Colonic mucosa (tissue), 4 donors: ENCODE measurements at regions not wholly inside any gene's neighbourhood (a gene's known extent, or its start where the extent isn't known, plus 50 kb on each side); places are given as distances from the start of the nearest gene placed in this dataset.

ENCODE experiments used
- DNase-seq: peaks from one replicate; pipeline ENCODE4 v3.0.0-alpha.2; 2020
- H3K27ac ChIP-seq: fragments of 200-600 bp; one replicate; pipeline ENCODE4 v1.8.0; 2021
- H3K27me3 ChIP-seq: fragments of 200-600 bp; one replicate; pipeline ENCODE4 v1.8.0; 2021
- H3K36me3 ChIP-seq: fragments of 200-600 bp; one replicate; pipeline ENCODE4 v1.8.0; 2021
- H3K4me1 ChIP-seq: fragments of 200-600 bp; one replicate; pipeline ENCODE4 v1.8.0; 2021; ENCODE audit warnings: mild to moderate bottlenecking
- H3K4me3 ChIP-seq: fragments of 200-600 bp; one replicate; pipeline ENCODE4 v1.8.0; 2021
- H3K9ac ChIP-seq, 2 donors: one replicate each; pipeline ENCODE4 v1.7.0; 2013; ENCODE audit warnings: control low read depth in 2 of 2, low read depth in 2 of 2, low read length in 2 of 2
- H3K9me3 ChIP-seq: fragments of 200-600 bp; one replicate; pipeline ENCODE4 v1.8.0; 2021
- intact Hi-C: fragments of 100-400 bp; cut with DNase I; formaldehyde crosslinking; loops from one replicate; pipeline ENCODE4 v1.14.1; 2022
- TF ChIP-seq, protein P1 (sequence below): fragments of 200-600 bp; IDR thresholded peaks from one replicate; pipeline ENCODE4 v1.8.0; 2022; ENCODE audit warnings: antibody characterized with exemption, mild to moderate bottlenecking
- donor health status: healthy.
- donor health status: DM: no; HTN: no; CAD: no.
- donor health status: DM: no; HTN: no; CAD: no.

DNA sequence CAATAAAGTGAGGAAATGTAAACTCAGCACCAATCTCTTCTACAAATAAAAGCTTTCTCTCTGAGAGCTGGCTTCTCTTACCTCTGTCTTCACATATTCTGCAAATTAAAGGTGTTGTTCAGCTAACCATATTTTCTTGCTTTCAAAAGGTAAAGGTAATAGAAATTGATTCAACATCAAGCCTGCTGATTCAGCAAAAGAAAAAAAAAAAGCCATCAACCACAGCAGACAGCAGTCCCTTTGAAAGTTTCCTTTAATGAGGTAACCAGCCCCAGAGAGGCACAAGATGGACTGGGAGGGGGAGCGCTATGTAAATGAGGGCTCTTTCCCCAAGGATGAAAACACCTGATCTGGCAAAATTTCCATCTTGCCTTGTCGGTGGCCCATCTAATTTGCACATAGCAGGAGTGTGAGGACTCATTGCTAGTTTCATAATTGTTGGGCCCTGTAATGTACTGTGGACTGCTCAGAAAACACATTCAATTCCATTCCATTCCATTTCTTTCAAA is 154.9 kb upstream of the SOX11 start:
- no peaks in the 10 kb centered on the region for H3K9me3 ChIP-seq
- no peaks in the 10 kb centered on the region for H3K4me1 ChIP-seq
- no peaks in the 10 kb centered on the region for H3K36me3 ChIP-seq
- TF ChIP-seq, protein P1, sequence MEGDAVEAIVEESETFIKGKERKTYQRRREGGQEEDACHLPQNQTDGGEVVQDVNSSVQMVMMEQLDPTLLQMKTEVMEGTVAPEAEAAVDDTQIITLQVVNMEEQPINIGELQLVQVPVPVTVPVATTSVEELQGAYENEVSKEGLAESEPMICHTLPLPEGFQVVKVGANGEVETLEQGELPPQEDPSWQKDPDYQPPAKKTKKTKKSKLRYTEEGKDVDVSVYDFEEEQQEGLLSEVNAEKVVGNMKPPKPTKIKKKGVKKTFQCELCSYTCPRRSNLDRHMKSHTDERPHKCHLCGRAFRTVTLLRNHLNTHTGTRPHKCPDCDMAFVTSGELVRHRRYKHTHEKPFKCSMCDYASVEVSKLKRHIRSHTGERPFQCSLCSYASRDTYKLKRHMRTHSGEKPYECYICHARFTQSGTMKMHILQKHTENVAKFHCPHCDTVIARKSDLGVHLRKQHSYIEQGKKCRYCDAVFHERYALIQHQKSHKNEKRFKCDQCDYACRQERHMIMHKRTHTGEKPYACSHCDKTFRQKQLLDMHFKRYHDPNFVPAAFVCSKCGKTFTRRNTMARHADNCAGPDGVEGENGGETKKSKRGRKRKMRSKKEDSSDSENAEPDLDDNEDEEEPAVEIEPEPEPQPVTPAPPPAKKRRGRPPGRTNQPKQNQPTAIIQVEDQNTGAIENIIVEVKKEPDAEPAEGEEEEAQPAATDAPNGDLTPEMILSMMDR: no peak
- no peaks in the 10 kb centered on the region for H3K27me3 ChIP-seq
- no peak overlapping the region for H3K27ac ChIP-seq
- intact Hi-C loops: no loop called here
- no peak overlapping the region for H3K9ac ChIP-seq
- H3K4me3 ChIP-seq: no peak overlapping the region
- DNase-seq: no peak

DNA sequence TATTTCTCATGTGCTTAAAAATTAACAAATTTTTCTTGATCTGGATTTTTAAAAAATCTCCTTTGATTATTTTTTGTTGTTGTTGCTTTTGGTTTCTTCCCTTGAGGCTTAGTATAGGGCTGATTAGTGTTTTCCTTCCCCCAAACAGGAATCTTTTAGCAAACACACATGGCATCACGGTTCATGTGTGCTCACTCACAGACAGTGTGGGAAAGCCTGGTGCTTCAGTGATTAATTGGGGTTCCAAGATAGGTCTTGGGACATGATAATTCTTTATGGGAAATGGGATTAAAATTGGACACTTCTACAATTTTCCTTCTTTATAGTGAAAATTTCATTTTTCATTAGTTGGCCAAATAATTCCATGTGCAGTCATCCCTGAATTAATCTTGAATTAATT is 153.9 kb upstream of the SOX11 start:
- intact Hi-C loops: no loop called here
- no peak for DNase-seq
- no peak overlapping the region for H3K4me3 ChIP-seq
- no peaks in the 10 kb centered on the region for H3K36me3 ChIP-seq
- H3K27ac ChIP-seq: no peak overlapping the region
- H3K4me1 ChIP-seq: no peaks in the 10 kb centered on the region
- no peak overlapping the region for H3K9ac ChIP-seq
- TF ChIP-seq, protein P1: no peak
- no peaks in the 10 kb centered on the region for H3K27me3 ChIP-seq
- no peaks in the 10 kb centered on the region for H3K9me3 ChIP-seq

DNA sequence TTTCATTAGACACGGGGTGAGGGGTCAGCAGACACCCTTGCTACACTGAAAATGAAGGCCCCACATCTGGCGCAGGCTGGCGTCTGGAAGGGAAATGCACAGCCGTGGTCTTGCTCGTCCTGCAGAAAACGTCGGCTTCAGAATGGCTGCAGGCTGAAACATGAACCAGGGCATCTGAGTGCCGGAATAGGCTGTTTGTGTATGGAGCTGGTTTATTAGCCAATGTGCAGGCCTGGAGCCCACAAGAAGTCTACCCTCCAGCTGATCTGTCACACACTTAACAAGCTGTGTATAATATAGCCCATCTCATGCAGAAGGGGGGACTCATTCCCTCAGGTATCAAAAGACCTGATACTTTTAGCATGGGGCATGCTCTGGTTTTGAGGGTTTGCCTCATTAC is 153.4 kb upstream of the SOX11 start:
- DNase-seq: no peak
- TF ChIP-seq, protein P1: no peak
- H3K27ac ChIP-seq: no peak overlapping the region

DNA sequence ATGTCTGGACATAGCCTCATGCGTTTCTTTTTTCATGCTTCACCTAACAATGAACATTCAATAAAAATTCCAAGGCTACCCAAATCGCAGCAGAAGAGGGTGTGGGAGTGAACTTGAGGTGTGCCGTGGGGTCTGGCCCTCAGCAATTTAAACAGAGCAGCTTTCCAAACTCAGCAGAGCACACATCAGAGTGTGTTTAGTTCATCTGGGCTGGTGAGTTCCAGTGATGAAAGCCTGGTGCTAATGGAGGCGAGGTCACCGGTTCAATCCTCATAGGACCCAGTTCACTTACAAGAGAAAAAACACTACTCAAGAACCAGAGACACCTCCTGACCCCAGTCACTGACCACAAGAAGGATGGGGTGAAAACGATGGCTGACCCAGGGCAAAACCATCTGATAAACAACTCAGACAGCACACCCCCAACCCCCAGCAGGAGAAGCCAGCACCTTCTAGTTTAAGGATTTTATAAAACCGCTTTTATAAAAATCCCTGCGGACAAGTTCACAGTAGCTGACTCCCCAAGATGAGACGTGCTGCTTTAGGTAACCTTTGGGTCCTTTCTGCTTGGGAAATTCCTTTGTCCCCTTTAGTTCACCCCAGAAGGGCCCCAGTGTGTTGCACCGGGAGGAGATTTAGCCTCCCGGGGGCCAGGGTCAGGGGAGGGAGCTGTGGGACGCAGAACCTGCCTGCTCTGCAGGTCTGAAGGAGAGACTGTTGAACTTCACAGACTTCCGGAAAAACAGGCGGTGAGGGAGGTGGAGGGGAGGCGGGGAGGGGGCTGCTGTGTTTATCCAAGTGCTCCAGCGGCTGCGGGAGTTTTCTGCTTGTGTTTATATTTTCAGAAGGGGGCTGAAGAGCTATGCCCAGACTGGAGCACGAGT is 152.7 kb upstream of the SOX11 start:
- Histone ChIP-seq H3K27me3 (no peaks in the 10 kb centered on the region), H3K9me3 (no peaks in the 10 kb centered on the region), H3K4me1 (no peaks in the 10 kb centered on the region), H3K4me3 (no peak overlapping the region), H3K27ac (no peak overlapping the region), H3K36me3 (no peaks in the 10 kb centered on the region), H3K9ac (no peak overlapping the region)
- TF ChIP-seq, protein P1: no peak
- DNase-seq: no peak
- intact Hi-C loops: no loop called here

More for the DNA sequence above, 153.4 kb upstream of the SOX11 start:
- intact Hi-C loops: no loop called here
- Histone ChIP-seq H3K4me3 (no peak overlapping the region), H3K9ac (no peak overlapping the region), H3K27me3 (no peaks in the 10 kb centered on the region), H3K36me3 (no peaks in the 10 kb centered on the region), H3K9me3 (no peaks in the 10 kb centered on the region), H3K4me1 (no peaks in the 10 kb centered on the region)

DNA sequence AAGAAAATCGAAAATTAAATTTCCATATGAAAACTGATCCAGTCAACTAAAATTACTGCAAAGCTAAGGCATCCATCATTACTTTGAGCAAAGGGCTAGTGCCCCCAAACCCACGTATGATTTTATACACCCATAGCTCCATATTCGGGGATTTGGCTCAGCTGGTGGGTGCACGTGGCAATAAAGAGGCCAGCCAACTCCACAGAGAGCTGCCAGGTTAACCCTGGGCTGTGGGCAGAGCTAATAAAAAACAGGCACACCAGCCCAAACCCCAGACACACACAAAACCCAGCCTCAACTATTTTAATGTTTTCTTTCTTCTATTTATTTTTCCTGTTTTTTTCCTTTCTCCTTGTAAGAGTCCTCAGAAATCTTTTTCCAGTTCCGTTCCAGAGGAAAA is 151.3 kb upstream of the SOX11 start:
- Histone ChIP-seq H3K4me3 (no peak overlapping the region), H3K9ac (no peak overlapping the region), H3K9me3 (no peaks in the 10 kb centered on the region), H3K4me1 (no peaks in the 10 kb centered on the region), H3K36me3 (no peaks in the 10 kb centered on the region), H3K27me3 (no peaks in the 10 kb centered on the region), H3K27ac (no peak overlapping the region)
- TF ChIP-seq, protein P1: no peak
- no peak for DNase-seq
- intact Hi-C loops: no loop called here
